Keratinocyte (primary cell): ENCODE measurements at regions not wholly inside any gene's neighbourhood (a gene's known extent, or its start where the extent isn't known, plus 50 kb on each side); places are given as distances from the start of the nearest gene placed in this dataset.

ENCODE experiments used
- DNase-seq: peaks from one replicate; pipeline ENCODE4 v3.0.0-alpha.2; 2011; ENCODE audit warnings: low read depth, missing footprints, low spot score
- FAIRE-seq: peaks from 2 replicates; lab custom pipeline; 2011; peaks lifted over from hg19 to GRCh38; lab: Jason Lieb, UNC
- H2AFZ ChIP-seq: 2 replicates; pipeline ENCODE4 v1.6.0; 2012; ENCODE audit warnings: low read length, control low read depth, inconsistent platforms; ENCODE audit not compliant: control insufficient read depth
- H3K27ac ChIP-seq: 2 replicates; pipeline ENCODE4 v1.5.1; 2011; ENCODE audit warnings: low read length; ENCODE audit not compliant: control insufficient read depth, insufficient read depth
- H3K27me3 ChIP-seq: 3 replicates; pipeline ENCODE4 v1.6.0; 2011; ENCODE audit warnings: low read length; ENCODE audit not compliant: control insufficient read depth, insufficient read depth; ENCODE audit errors: extremely low read depth
- H3K36me3 ChIP-seq, 2 experiments: 2 replicates in 1 of 2; 3 replicates in 1 of 2; pipeline ENCODE4 v1.5.1; 2011; ENCODE audit warnings: low read length in 2 of 2, mild to moderate bottlenecking in 1 of 2; ENCODE audit not compliant: control insufficient read depth in 2 of 2, insufficient read depth in 2 of 2; ENCODE audit errors: extremely low read depth in 1 of 2
- H3K4me1 ChIP-seq: 3 replicates; pipeline ENCODE4 v1.5.1; 2011; ENCODE audit warnings: low read length; ENCODE audit not compliant: control insufficient read depth, insufficient read depth; ENCODE audit errors: extremely low read depth
- H3K4me2 ChIP-seq: 3 replicates; pipeline ENCODE4 v1.6.0; 2011; ENCODE audit warnings: low read depth, low read length; ENCODE audit not compliant: control insufficient read depth, insufficient read depth; ENCODE audit errors: extremely low read depth
- H3K4me3 ChIP-seq, 3 experiments: fragments of 200-600 bp in 1 of 3; sonication (generic) in 1 of 3; 2 replicates in 2 of 3; 3 replicates in 1 of 3; pipeline ENCODE4 v1.5.1; 2011 to 2016; ENCODE audit warnings: low read length in 3 of 3, mild to moderate bottlenecking in 3 of 3, control low read depth in 2 of 3, inconsistent platforms in 1 of 3, low read depth in 1 of 3, mixed read lengths in 1 of 3, mixed run types in 1 of 3, moderate library complexity in 1 of 3; ENCODE audit not compliant: control insufficient read depth in 2 of 3, insufficient read depth in 2 of 3; ENCODE audit errors: extremely low read depth in 1 of 3
- H3K79me2 ChIP-seq: 2 replicates; pipeline ENCODE4 v1.6.0; 2012; ENCODE audit warnings: low read length; ENCODE audit not compliant: control insufficient read depth, insufficient read depth
- H3K9ac ChIP-seq: 3 replicates; pipeline ENCODE4 v1.6.0; 2011; ENCODE audit warnings: low read length; ENCODE audit not compliant: control insufficient read depth, insufficient read depth; ENCODE audit errors: extremely low read depth
- H3K9me1 ChIP-seq: 3 replicates; pipeline ENCODE4 v1.6.0; 2011; ENCODE audit warnings: low read length; ENCODE audit not compliant: control insufficient read depth, insufficient read depth; ENCODE audit errors: extremely low read depth
- H3K9me3 ChIP-seq: 2 replicates; pipeline ENCODE4 v1.5.1; 2012; ENCODE audit warnings: low read depth, low read length; ENCODE audit not compliant: control insufficient read depth
- H4K20me1 ChIP-seq: 3 replicates; pipeline ENCODE4 v1.6.0; 2011; ENCODE audit warnings: low read length; ENCODE audit not compliant: control insufficient read depth, insufficient read depth; ENCODE audit errors: extremely low read depth
- CTCF ChIP-seq, 3 experiments: IDR thresholded peaks in 1 of 3; conservative IDR thresholded peaks in 1 of 3; optimal IDR thresholded peaks in 1 of 3; 2 replicates in 2 of 3; 3 replicates in 1 of 3; pipeline versions ENCODE3 to v1.5.1; 2011; ENCODE audit warnings: low read length in 3 of 3, mild to moderate bottlenecking in 3 of 3, moderate library complexity in 2 of 3, control low read depth in 1 of 3, inconsistent platforms in 1 of 3; ENCODE audit not compliant: insufficient read depth in 2 of 3; ENCODE audit errors: extremely low read depth in 1 of 3
- EZH2 ChIP-seq: IDR thresholded peaks from one replicate; pipeline ENCODE4 v1.6.1; 2012; ENCODE audit warnings: inconsistent platforms, mild to moderate bottlenecking, low read length, moderate library complexity
- dilution Hi-C: fragments of 300-500 bp; cut with MboI; formaldehyde crosslinking; loops from one replicate; pipeline ENCODE4 v1.7.0; 2020; ENCODE audit warnings: low sequenced_read_pairs; ENCODE audit not compliant: extremely low pct_ligation_motif_present

- Histone ChIP-seq H4K20me1 (no peaks in the 10 kb centered on the region), H3K4me1 (no peaks in the 10 kb centered on the region), H3K4me3 (no peak overlapping the region), H3K9me1 (no peaks in the 10 kb centered on the region), H3K9ac (no peak overlapping the region), H3K79me2 (no peaks in the 10 kb centered on the region), H3K4me2 (no peak overlapping the region), H2AFZ (no peak overlapping the region), H3K27me3 (no peaks in the 10 kb centered on the region), H3K27ac (no peak overlapping the region), H3K9me3 (no peaks in the 10 kb centered on the region), H3K36me3 (no peaks in the 10 kb centered on the region)
- no peak for FAIRE-seq
- dilution Hi-C loops: no loop called here
- TF ChIP-seq EZH2 (no peak), CTCF (optimal IDR thresholded peaks at IDR 0.05 in 1 of 3, IDR thresholded peaks at IDR 0.05 in 1 of 3, conservative IDR thresholded peaks at IDR 0.05 in 1 of 3; ENCODE audit: extremely low read depth in 1 of 3, insufficient read depth in 2 of 3, low read length in 3 of 3) (no peak)
- DNase-seq: no peak
Measured at GRCh38 chrX:34528081-34528480, 129.0 kb downstream of the TMEM47 start.

GRCh38 chrX:34521563-34521962 is 135.5 kb downstream of the TMEM47 start:
- no peak for FAIRE-seq
- Histone ChIP-seq H3K4me2 (no peak overlapping the region), H3K27ac (no peak overlapping the region), H3K9ac (no peak overlapping the region), H3K4me3 (no peak overlapping the region), H4K20me1 (no peaks in the 10 kb centered on the region), H3K9me1 (no peaks in the 10 kb centered on the region), H2AFZ (no peak overlapping the region), H3K27me3 (no peaks in the 10 kb centered on the region), H3K79me2 (no peaks in the 10 kb centered on the region), H3K36me3 (no peaks in the 10 kb centered on the region), H3K4me1 (no peaks in the 10 kb centered on the region), H3K9me3 (no peaks in the 10 kb centered on the region)
- peak in 1 of 3 experiments; percentile 14 for TF ChIP-seq CTCF (optimal IDR thresholded peaks at IDR 0.05 in 1 of 3, IDR thresholded peaks at IDR 0.05 in 1 of 3, conservative IDR thresholded peaks at IDR 0.05 in 1 of 3; ENCODE audit: extremely low read depth in 1 of 3, insufficient read depth in 2 of 3, low read length in 3 of 3)
- TF ChIP-seq EZH2: no peak
- dilution Hi-C loops: no loop called here
- DNase-seq: no peak
